MCF 10A (cell line): ENCODE measurements at regions not wholly inside any gene's neighbourhood (a gene's known extent, or its start where the extent isn't known, plus 50 kb on each side); places are given as distances from the start of the nearest gene placed in this dataset.

Source experiments
- BruUV-seq: library from RNA; stranded (reverse); fragments of 400-500 nt; replicated peaks from 2 replicates; lab custom pipeline; 2021; lab: Mats Ljungman, UMichigan
- CTCF ChIA-PET: fragments of 300-600 bp; sonication (Branson Sonifier 250); formaldehyde crosslinking; extraction: SDS; loops from one replicate; lab custom pipeline; 2021; ENCODE audit warnings: antibody characterized with exemption, inconsistent platforms; lab: Yijun Ruan, JAX
- POLR2A ChIA-PET: fragments of 300-600, 350-650 bp; sonication (Branson Sonifier 250); formaldehyde crosslinking; extraction: SDS; loops from one replicate; lab custom pipeline; 2020; ENCODE audit warnings: antibody characterized with exemption, inconsistent platforms; lab: Yijun Ruan, JAX
- DNase-seq: peaks from one replicate; pipeline ENCODE4 v3.0.0-alpha.2; 2018; ENCODE audit not compliant: unreplicated experiment
- H3K27ac Mint-ChIP-seq: one replicate; pipeline ENCODE4 v1.8.0; 2022; ENCODE audit warnings: mild to moderate bottlenecking, low read depth, mixed read lengths; ENCODE audit not compliant: unreplicated experiment
- H3K27me3 Mint-ChIP-seq: one replicate; pipeline ENCODE4 v1.8.0; 2022; ENCODE audit warnings: mixed read lengths; ENCODE audit not compliant: insufficient read depth, unreplicated experiment
- H3K36me3 Mint-ChIP-seq: one replicate; pipeline ENCODE4 v1.8.0; 2022; ENCODE audit warnings: mild to moderate bottlenecking, moderate library complexity, mixed read lengths; ENCODE audit not compliant: insufficient read depth, unreplicated experiment
- H3K4me1 Mint-ChIP-seq: one replicate; pipeline ENCODE4 v1.8.0; 2022; ENCODE audit warnings: mixed read lengths; ENCODE audit not compliant: insufficient read depth, unreplicated experiment
- H3K4me3 Mint-ChIP-seq: one replicate; pipeline ENCODE4 v1.8.0; 2022; ENCODE audit warnings: mild to moderate bottlenecking, moderate library complexity, mixed read lengths; ENCODE audit not compliant: unreplicated experiment
- H3K9me3 Mint-ChIP-seq: one replicate; pipeline ENCODE4 v1.8.0; 2022; ENCODE audit warnings: mixed read lengths; ENCODE audit not compliant: unreplicated experiment
- intact Hi-C: fragments of 100-400 bp; cut with micrococcal nuclease; formaldehyde crosslinking; loops from 2 replicates; pipeline ENCODE4 v1.14.1; 2022
- TF ChIP-seq, protein P1 (sequence below): fragments of 200-600 bp; IDR thresholded peaks from one replicate; pipeline ENCODE4 v1.8.0; 2022; ENCODE audit warnings: antibody characterized with exemption, mild to moderate bottlenecking; ENCODE audit not compliant: unreplicated experiment

DNA sequence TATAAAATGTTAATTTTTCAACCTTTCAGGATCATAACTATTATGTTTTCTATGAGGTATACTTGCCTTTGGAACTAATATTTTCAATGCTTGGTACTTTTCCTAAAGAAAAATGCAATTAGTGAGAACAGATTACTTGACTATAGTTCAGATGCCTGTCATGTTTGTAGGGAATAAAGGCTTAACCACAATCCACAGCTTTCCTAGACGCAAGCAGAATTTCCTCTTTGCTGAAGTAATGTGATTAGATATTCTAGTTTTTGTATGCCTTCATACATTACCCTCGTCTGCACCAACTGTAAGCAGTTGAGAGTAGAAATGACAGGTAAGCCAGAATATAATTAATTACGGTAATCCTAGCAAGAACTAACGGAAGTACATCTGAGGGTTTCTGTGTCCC, 581.4 kb upstream of the MMS22L start:
- Mint-ChIP-seq H3K27ac (no peak overlapping the region), H3K4me1 (no peaks in the 10 kb centered on the region), H3K9me3 (no peaks in the 10 kb centered on the region), H3K27me3 (peaks cover 7% of the 10 kb centered on the region), H3K36me3 (no peaks in the 10 kb centered on the region), H3K4me3 (no peak overlapping the region)
- POLR2A ChIA-PET, result no interaction called here
- intact Hi-C loops, result no loop called here
- TF ChIP-seq, protein P1, sequence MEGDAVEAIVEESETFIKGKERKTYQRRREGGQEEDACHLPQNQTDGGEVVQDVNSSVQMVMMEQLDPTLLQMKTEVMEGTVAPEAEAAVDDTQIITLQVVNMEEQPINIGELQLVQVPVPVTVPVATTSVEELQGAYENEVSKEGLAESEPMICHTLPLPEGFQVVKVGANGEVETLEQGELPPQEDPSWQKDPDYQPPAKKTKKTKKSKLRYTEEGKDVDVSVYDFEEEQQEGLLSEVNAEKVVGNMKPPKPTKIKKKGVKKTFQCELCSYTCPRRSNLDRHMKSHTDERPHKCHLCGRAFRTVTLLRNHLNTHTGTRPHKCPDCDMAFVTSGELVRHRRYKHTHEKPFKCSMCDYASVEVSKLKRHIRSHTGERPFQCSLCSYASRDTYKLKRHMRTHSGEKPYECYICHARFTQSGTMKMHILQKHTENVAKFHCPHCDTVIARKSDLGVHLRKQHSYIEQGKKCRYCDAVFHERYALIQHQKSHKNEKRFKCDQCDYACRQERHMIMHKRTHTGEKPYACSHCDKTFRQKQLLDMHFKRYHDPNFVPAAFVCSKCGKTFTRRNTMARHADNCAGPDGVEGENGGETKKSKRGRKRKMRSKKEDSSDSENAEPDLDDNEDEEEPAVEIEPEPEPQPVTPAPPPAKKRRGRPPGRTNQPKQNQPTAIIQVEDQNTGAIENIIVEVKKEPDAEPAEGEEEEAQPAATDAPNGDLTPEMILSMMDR, result no peak
- CTCF ChIA-PET, result no interaction called here
- no TSS peak for BruUV-seq
- no peak for DNase-seq

DNA sequence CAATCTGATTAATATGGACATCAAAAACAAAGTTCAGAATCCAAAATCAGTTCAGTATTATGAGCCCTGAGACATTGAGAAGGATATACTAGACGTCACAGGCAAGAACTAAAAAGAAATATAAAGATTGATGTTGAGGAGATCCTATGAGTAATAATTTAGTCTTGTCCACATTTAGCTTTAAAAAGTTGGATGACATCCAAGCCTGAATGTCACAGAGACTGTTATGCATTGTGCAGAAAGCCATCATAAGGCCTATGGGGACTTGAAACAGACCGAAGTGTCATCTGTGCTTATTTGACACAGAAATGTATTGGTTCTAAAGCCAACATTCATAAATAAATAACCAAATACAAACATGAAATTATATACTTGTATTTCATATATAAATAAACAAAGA, 581.8 kb upstream of the MMS22L start:
- DNase-seq, result no peak
- TF ChIP-seq, protein P1, result no peak
- Mint-ChIP-seq H3K27me3 (peaks cover 12% of the 10 kb centered on the region), H3K4me3 (no peak overlapping the region), H3K36me3 (no peaks in the 10 kb centered on the region), H3K9me3 (no peaks in the 10 kb centered on the region), H3K27ac (no peak overlapping the region), H3K4me1 (no peaks in the 10 kb centered on the region)
- CTCF ChIA-PET, result no interaction called here
- intact Hi-C loops, result no loop called here
- BruUV-seq, result no TSS peak
- POLR2A ChIA-PET, result no interaction called here

DNA sequence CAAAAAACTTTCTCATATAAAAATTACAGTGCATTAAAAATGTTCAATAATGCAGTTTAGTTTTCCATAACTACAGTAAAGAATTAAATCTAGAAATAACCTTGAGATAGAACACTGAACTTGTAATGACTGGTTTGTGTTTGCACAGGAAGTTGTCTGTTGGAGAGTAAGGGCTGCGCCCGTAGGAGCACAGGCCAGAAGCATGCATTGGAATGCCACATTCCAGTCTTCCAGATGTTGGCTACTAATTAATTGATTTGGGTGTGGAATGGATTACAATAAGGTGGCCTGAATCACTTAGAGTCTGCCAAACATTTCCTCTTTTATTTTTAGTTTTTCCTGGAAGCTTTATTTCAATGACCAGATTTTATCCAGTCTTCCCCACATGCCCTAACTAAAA, 582.6 kb upstream of the MMS22L start:
- no TSS peak for BruUV-seq
- Mint-ChIP-seq H3K36me3 (no peaks in the 10 kb centered on the region), H3K9me3 (no peaks in the 10 kb centered on the region), H3K27me3 (peaks cover 19% of the 10 kb centered on the region), H3K4me3 (no peak overlapping the region), H3K27ac (no peak overlapping the region), H3K4me1 (no peaks in the 10 kb centered on the region)
- DNase-seq, result no peak
- TF ChIP-seq, protein P1, result no peak
- POLR2A ChIA-PET, result no interaction called here
- CTCF ChIA-PET, result interaction anchor here (0.6 kb wide), 1 partner anchor 447 kb away, joined by 3 read pairs; no protein-coding TSS in a partner anchor
- intact Hi-C loops, result no loop called here

DNA sequence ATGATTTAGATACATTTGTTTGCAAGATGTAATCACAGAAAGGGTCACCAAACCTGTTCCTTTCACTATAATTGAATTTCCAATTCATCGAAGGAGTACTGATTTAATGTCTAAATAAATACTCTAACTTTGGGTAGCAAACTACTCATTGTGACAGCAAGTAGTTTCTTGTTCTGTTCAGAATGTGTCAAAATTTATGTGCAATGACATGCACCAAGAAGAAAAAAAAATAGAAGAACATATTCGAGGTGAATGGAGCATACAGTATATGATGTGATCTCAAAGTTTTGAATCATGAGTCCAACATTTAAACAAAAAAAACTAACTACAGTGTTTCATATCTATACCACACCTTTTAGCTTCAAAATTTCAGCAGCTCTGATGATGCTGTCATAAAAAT, 583.6 kb upstream of the MMS22L start:
- peaks cover 29% of the 10 kb centered on the region for H3K27me3 Mint-ChIP-seq
- no peaks in the 10 kb centered on the region for H3K4me1 Mint-ChIP-seq
- no peaks in the 10 kb centered on the region for H3K9me3 Mint-ChIP-seq
- no TSS peak for BruUV-seq
- no peak overlapping the region for H3K4me3 Mint-ChIP-seq
- no peak overlapping the region for H3K27ac Mint-ChIP-seq
- intact Hi-C loops, result no loop called here
- H3K36me3 Mint-ChIP-seq, result no peaks in the 10 kb centered on the region
- no peak for DNase-seq
- POLR2A ChIA-PET, result no interaction called here
- TF ChIP-seq, protein P1, result no peak
- CTCF ChIA-PET, result no interaction called here
